H9 (cell line): ENCODE measurements at regions not wholly inside any gene's neighbourhood (a gene's known extent, or its start where the extent isn't known, plus 50 kb on each side); places are given as distances from the start of the nearest gene placed in this dataset.

ENCODE experiments used
- DNase-seq: peaks from one replicate; pipeline ENCODE4 v3.0.0-alpha.2; 2017
- H2AFZ ChIP-seq: one replicate; pipeline ENCODE4 v1.6.1; 2013; ENCODE audit warnings: mild to moderate bottlenecking, low read length, control low read depth, moderate library complexity
- H2AK5ac ChIP-seq: 2 replicates; pipeline ENCODE4 v1.6.1; 2013; ENCODE audit warnings: low read length, control low read depth, mixed read lengths; ENCODE audit not compliant: insufficient read length
- H2BK120ac ChIP-seq: one replicate; pipeline ENCODE4 v1.6.1; 2013; ENCODE audit warnings: low read depth, mild to moderate bottlenecking, low read length, control low read depth, inconsistent platforms; ENCODE audit not compliant: poor library complexity, severe bottlenecking
- H2BK12ac ChIP-seq: 2 replicates; pipeline ENCODE4 v1.6.1; 2013; ENCODE audit warnings: low read length, control low read depth, mixed read lengths, low read depth; ENCODE audit not compliant: insufficient read length
- H2BK15ac ChIP-seq: 2 replicates; pipeline ENCODE4 v1.6.1; 2013; ENCODE audit warnings: low read depth, low read length, control low read depth
- H2BK20ac ChIP-seq: one replicate; pipeline ENCODE4 v1.6.1; 2013; ENCODE audit warnings: low read depth, mild to moderate bottlenecking, low read length, control low read depth, inconsistent platforms; ENCODE audit not compliant: poor library complexity, severe bottlenecking
- H2BK5ac ChIP-seq: 2 replicates; pipeline ENCODE4 v1.6.1; 2013; ENCODE audit warnings: low read length, control low read depth, mixed read lengths; ENCODE audit not compliant: insufficient read length
- H3K14ac ChIP-seq: 2 replicates; pipeline ENCODE4 v1.6.1; 2013; ENCODE audit warnings: low read length, control low read depth; ENCODE audit not compliant: insufficient read depth
- H3K18ac ChIP-seq: 2 replicates; pipeline ENCODE4 v1.6.1; 2013; ENCODE audit warnings: low read depth, mild to moderate bottlenecking, mixed read lengths, low read length, control low read depth; ENCODE audit not compliant: insufficient read length
- H3K23ac ChIP-seq: 2 replicates; pipeline ENCODE4 v1.6.1; 2013; ENCODE audit warnings: low read length, control low read depth, mixed read lengths, low read depth; ENCODE audit not compliant: insufficient read length
- H3K23me2 ChIP-seq: 2 replicates; pipeline ENCODE4 v1.6.1; 2013; ENCODE audit warnings: low read depth, mild to moderate bottlenecking, mixed read lengths, low read length, control low read depth; ENCODE audit not compliant: insufficient read length, poor library complexity, severe bottlenecking
- H3K27ac ChIP-seq: 2 replicates; pipeline ENCODE4 v1.5.1; 2013; ENCODE audit warnings: low read length, control low read depth, mixed read lengths, low read depth; ENCODE audit not compliant: insufficient read length
- H3K27me3 ChIP-seq: 2 replicates; pipeline ENCODE4 v1.6.1; 2013; ENCODE audit warnings: low read length, control low read depth, inconsistent platforms; ENCODE audit not compliant: insufficient read depth
- H3K4ac ChIP-seq: 2 replicates; pipeline ENCODE4 v1.6.1; 2013; ENCODE audit warnings: low read depth, mild to moderate bottlenecking, control low read depth, inconsistent platforms, low read length, moderate library complexity
- H3K4me1 ChIP-seq: 2 replicates; pipeline ENCODE4 v1.6.1; 2013; ENCODE audit warnings: low read length, control low read depth, inconsistent platforms; ENCODE audit not compliant: insufficient read depth
- H3K4me2 ChIP-seq: 2 replicates; pipeline ENCODE4 v1.6.1; 2013; ENCODE audit warnings: low read length, control low read depth, mixed read lengths; ENCODE audit not compliant: insufficient read length, insufficient read depth
- H3K56ac ChIP-seq: 2 replicates; pipeline ENCODE4 v1.6.1; 2013; ENCODE audit warnings: low read depth, mild to moderate bottlenecking, mixed read lengths, low read length, control low read depth; ENCODE audit not compliant: insufficient read length
- H3K79me1 ChIP-seq: 2 replicates; pipeline ENCODE4 v1.6.1; 2013; ENCODE audit warnings: low read depth, mild to moderate bottlenecking, moderate library complexity, low read length, control low read depth, inconsistent platforms; ENCODE audit not compliant: insufficient read depth, poor library complexity, severe bottlenecking
- H3K79me2 ChIP-seq: 2 replicates; pipeline ENCODE4 v1.6.1; 2013; ENCODE audit warnings: low read length, control low read depth, inconsistent platforms; ENCODE audit not compliant: insufficient read depth
- H3K9ac ChIP-seq: 2 replicates; pipeline ENCODE4 v1.6.1; 2013; ENCODE audit warnings: low read length, control low read depth, mixed read lengths; ENCODE audit not compliant: insufficient read length; ENCODE audit errors: extremely low read depth
- H3K9me3 ChIP-seq: one replicate; pipeline ENCODE4 v1.6.1; 2013; ENCODE audit warnings: low read depth, low read length, inconsistent platforms; ENCODE audit not compliant: control insufficient read depth
- H3T11ph ChIP-seq: one replicate; pipeline ENCODE4 v1.6.1; 2013; ENCODE audit warnings: mild to moderate bottlenecking, low read length, control low read depth, inconsistent platforms
- H4K20me1 ChIP-seq: one replicate; pipeline ENCODE4 v1.6.1; 2013; ENCODE audit not compliant: control insufficient read depth, insufficient read length, insufficient read depth
- H4K5ac ChIP-seq: 2 replicates; pipeline ENCODE4 v1.6.1; 2013; ENCODE audit warnings: low read depth, mild to moderate bottlenecking, mixed read lengths, low read length, control low read depth; ENCODE audit not compliant: insufficient read length
- H4K8ac ChIP-seq: replicated peaks from 2 replicates; pipeline ENCODE4 v1.6.1; 2013; ENCODE audit warnings: low read length, control low read depth, mixed read lengths, low read depth; ENCODE audit not compliant: insufficient read length
- H4K91ac ChIP-seq: 2 replicates; pipeline ENCODE4 v1.6.1; 2013; ENCODE audit warnings: low read depth, mild to moderate bottlenecking, moderate library complexity, mixed read lengths, low read length, control low read depth; ENCODE audit not compliant: insufficient read length
- H3K27ac Mint-ChIP-seq, 3 experiments: 2 replicates in 2 of 3; 3 replicates in 1 of 3; pipeline ENCODE4 v1.8.0; 2020 to 2021; ENCODE audit warnings: mixed read lengths in 3 of 3, mild to moderate bottlenecking in 1 of 3, moderate library complexity in 1 of 3
- H3K27me3 Mint-ChIP-seq: 2 replicates; pipeline ENCODE4 v1.8.0; 2021; ENCODE audit warnings: low read depth, mild to moderate bottlenecking, moderate library complexity, mixed read lengths
- H3K36me3 Mint-ChIP-seq, 3 experiments: 2 replicates in 2 of 3; 3 replicates in 1 of 3; pipeline ENCODE4 v1.8.0; 2020 to 2021; ENCODE audit warnings: low read depth in 3 of 3, mixed read lengths in 3 of 3; ENCODE audit not compliant: insufficient read depth in 1 of 3
- H3K4me1 Mint-ChIP-seq, 2 experiments: 2 replicates each; pipeline ENCODE4 v1.8.0; 2020; ENCODE audit warnings: mixed read lengths in 2 of 2
- H3K4me3 Mint-ChIP-seq, 2 experiments: 2 replicates in 1 of 2; 3 replicates in 1 of 2; pipeline ENCODE4 v1.8.0; 2020 to 2021; ENCODE audit warnings: mild to moderate bottlenecking in 2 of 2, mixed read lengths in 2 of 2, moderate library complexity in 1 of 2
- H3K9me3 Mint-ChIP-seq, 2 experiments: 2 replicates in 1 of 2; 3 replicates in 1 of 2; pipeline ENCODE4 v1.8.0; 2020; ENCODE audit warnings: mild to moderate bottlenecking in 2 of 2, mixed read lengths in 2 of 2, moderate library complexity in 1 of 2
- CTCF ChIP-seq: fragments of 200-600 bp; sonication (generic); conservative IDR thresholded peaks from 3 replicates; pipeline ENCODE4 v1.8.0; 2021; ENCODE audit warnings: antibody characterized with exemption, mild to moderate bottlenecking
- WGBS: extraction: QIAGEN DNeasy Blood & Tissue Kit; methylation state at CpG from one replicate; pipeline ENCODE4 v1.1.7; 2013; ENCODE audit warnings: missing lambda C conversion rate, low lambda C conversion rate, mixed read lengths; ENCODE audit not compliant: insufficient read length; ENCODE audit errors: extremely low coverage; 5-methylcytosine and 5-hydroxymethylcytosine counted together

GRCh38 chr6:72495441-72495840 is 126.4 kb upstream of the KCNQ5 start:
- Histone ChIP-seq H4K91ac (no peak overlapping the region), H3K9ac (no peak overlapping the region), H3K56ac (no peak overlapping the region), H2BK15ac (no peak overlapping the region), H3K27me3 (no peaks in the 10 kb centered on the region), H4K5ac (no peak overlapping the region), H3K4me2 (no peak overlapping the region), H3K4me1 (no peaks in the 10 kb centered on the region), H2BK5ac (no peak overlapping the region), H2AK5ac (no peak overlapping the region), H3T11ph (no peak overlapping the region), H3K14ac (no peak overlapping the region), H3K27ac (no peak overlapping the region), H4K8ac (no peak overlapping the region), H3K23me2 (no peaks in the 10 kb centered on the region), H2BK120ac (no peak overlapping the region), H2AFZ (no peak overlapping the region), H3K79me2 (no peaks in the 10 kb centered on the region), H3K18ac (no peak overlapping the region), H3K4ac (no peak overlapping the region), H3K23ac (no peak overlapping the region), H3K79me1 (no peaks in the 10 kb centered on the region), H2BK20ac (no peak overlapping the region), H4K20me1 (no peaks in the 10 kb centered on the region), H3K9me3 (no peaks in the 10 kb centered on the region), H2BK12ac (no peak overlapping the region)
- H3K4me3 Mint-ChIP-seq, result no peak overlapping the region
- H3K27me3 Mint-ChIP-seq, result no peaks in the 10 kb centered on the region; the same call in 1 of the 2 replicates
- no peak overlapping the region for H3K27ac Mint-ChIP-seq
- H3K36me3 Mint-ChIP-seq, result no peaks in the 10 kb centered on the region; a peak in 1 of 7 replicates
- H3K9me3 Mint-ChIP-seq, result peaks cover 3% of the 10 kb centered on the region in 2 experiments; a peak in 1 of 5 replicates
- TF ChIP-seq CTCF, result no peak
- no peak for DNase-seq
- no peaks in the 10 kb centered on the region for H3K4me1 Mint-ChIP-seq
- no CpG with 5 or more reads among the region's 2 CpGs for WGBS
